Kidney (tissue), 13 donors: ENCODE measurements at regions not wholly inside any gene's neighbourhood (a gene's known extent, or its start where the extent isn't known, plus 50 kb on each side); places are given as distances from the start of the nearest gene placed in this dataset.

Experiments used
- DNase-seq, 5 donors: peaks; one replicate each; pipeline ENCODE4 v3.0.0-alpha.2; 2013 to 2020
- FAIRE-seq: peaks from 2 replicates; lab custom pipeline; 2012; peaks lifted over from hg19 to GRCh38; lab: Jason Lieb, UNC
- H3K27ac ChIP-seq, 2 donors: one replicate each; pipeline ENCODE4 v1.7.0; 2013; ENCODE audit warnings: low read depth in 2 of 2, low read length in 2 of 2, inconsistent platforms in 1 of 2
- H3K27me3 ChIP-seq: one replicate; pipeline ENCODE4 v1.7.1; 2013; ENCODE audit warnings: low read length, inconsistent platforms; ENCODE audit not compliant: control insufficient read depth, insufficient read depth
- H3K36me3 ChIP-seq, 3 donors: one replicate each; pipeline versions ENCODE4 v1.7.0 to v1.7.1; 2013; ENCODE audit warnings: low read length in 3 of 3, control low read depth in 1 of 3, inconsistent platforms in 1 of 3; ENCODE audit not compliant: insufficient read depth in 3 of 3, control insufficient read depth in 2 of 3
- H3K4me1 ChIP-seq, 3 donors: one replicate each; pipeline versions ENCODE4 v1.7.0 to v1.7.1; 2013; ENCODE audit warnings: low read length in 3 of 3, inconsistent platforms in 1 of 3, low read depth in 1 of 3; ENCODE audit not compliant: control insufficient read depth in 2 of 3, insufficient read depth in 2 of 3
- H3K4me3 ChIP-seq, 3 donors: one replicate each; pipeline versions ENCODE4 v1.7.0 to v1.8.1; 2013; ENCODE audit warnings: low read length in 3 of 3, control low read depth in 1 of 3, inconsistent platforms in 1 of 3
- H3K9ac ChIP-seq, 3 donors: one replicate each; pipeline versions ENCODE4 v1.7.0 to v1.7.1; 2013; ENCODE audit warnings: low read length in 3 of 3, control low read depth in 1 of 3, inconsistent platforms in 1 of 3
- H3K9me3 ChIP-seq, 3 donors: one replicate each; pipeline versions ENCODE4 v1.7.0 to v1.7.1; 2013; ENCODE audit warnings: low read length in 3 of 3, control low read depth in 1 of 3, inconsistent platforms in 1 of 3; ENCODE audit not compliant: control insufficient read depth in 2 of 3, insufficient read depth in 1 of 3
- CTCF ChIP-seq: IDR thresholded peaks from 3 replicates; pipeline ENCODE4 v1.5.1; 2012; ENCODE audit warnings: mild to moderate bottlenecking, moderate library complexity, borderline replicate concordance; ENCODE audit not compliant: insufficient read depth; ENCODE audit errors: extremely low read depth
- intact Hi-C: fragments of 100-400 bp; cut with DNase I; formaldehyde crosslinking; loops from one replicate; pipeline ENCODE4 v1.11.1; 2022
- donor health status: control.
- donor health status: control.
- donor health status: control.
- donor health status: control.
- donor health status: control.
- donor health status: DM: yes; HTN: yes; CAD: no.
- donor health status: Normal renal cell carcinoma (clear cell type).

DNA sequence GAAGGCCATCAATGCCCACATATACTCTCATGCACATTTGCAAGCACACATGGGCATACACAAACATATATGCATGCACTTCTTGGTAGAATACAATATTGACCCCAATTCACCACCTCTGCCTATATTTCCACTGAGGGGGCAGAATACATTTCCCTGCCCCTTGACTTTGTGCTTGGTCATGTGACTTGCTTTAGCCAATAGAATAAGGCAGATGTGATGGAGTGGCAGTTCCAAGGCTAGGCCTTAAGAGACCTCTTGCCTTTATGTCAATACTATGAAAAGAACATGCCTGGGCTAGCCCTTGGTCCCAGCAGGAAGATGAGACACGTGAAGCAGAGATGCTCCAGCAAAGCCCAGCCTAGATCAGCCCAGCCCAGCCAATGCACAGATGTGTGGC is 66.0 kb upstream of the GRIK3 start:
- H3K4me1 ChIP-seq: no peaks in the 10 kb centered on the region
- no peak for DNase-seq
- no peak for FAIRE-seq
- H3K9me3 ChIP-seq: no peaks in the 10 kb centered on the region
- intact Hi-C loops: no loop called here
- H3K4me3 ChIP-seq: no peak overlapping the region
- H3K27ac ChIP-seq: no peak overlapping the region
- no peaks in the 10 kb centered on the region for H3K27me3 ChIP-seq
- no peaks in the 10 kb centered on the region for H3K36me3 ChIP-seq
- no peak overlapping the region for H3K9ac ChIP-seq
- TF ChIP-seq CTCF: no peak

DNA sequence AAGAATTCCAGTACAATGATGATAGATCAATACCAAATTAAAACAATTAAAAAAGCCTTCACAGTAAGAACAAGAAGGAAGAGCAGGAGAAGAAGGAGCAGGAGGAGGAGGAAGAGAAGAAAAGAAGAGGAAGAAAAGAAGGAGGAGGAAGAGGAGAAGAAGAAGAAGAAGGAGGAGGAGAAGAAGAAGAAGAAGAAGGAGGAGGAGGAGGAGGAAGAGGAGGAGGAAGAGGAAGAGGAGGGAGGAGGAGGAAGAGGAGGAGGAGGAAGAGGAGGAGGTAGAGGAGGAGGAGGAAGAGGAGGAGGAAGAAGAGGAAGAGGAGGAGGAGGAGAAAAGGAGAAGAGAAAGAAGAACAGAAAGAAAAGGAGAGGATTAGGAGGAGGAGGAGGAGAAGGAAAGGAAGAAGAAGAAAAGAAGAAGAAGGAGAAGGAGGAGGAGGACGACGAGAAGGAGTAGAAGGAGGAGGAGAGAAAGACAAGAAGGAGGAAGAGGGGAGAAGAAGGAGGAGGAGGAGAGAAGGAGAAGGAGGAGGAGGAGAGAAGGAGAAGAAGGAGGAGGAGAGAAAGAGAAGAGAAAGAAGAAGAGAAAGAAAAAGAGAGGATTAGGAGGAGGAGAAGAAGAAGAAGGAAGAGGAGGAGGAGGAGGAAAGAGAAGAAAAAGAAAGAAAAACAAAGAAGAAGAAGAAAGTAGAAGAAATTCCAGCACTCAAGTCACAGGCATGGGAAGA is 68.5 kb upstream of the GRIK3 start:
- TF ChIP-seq CTCF: no peak
- Histone ChIP-seq H3K9me3 (no peaks in the 10 kb centered on the region), H3K9ac (no peak overlapping the region), H3K4me3 (no peak overlapping the region), H3K27me3 (no peaks in the 10 kb centered on the region), H3K4me1 (no peaks in the 10 kb centered on the region), H3K27ac (no peak overlapping the region), H3K36me3 (no peaks in the 10 kb centered on the region)
- no peak for FAIRE-seq
- DNase-seq: no peak
- intact Hi-C loops: no loop called here

GRCh38 chr1:37105911-37106310 is 71.6 kb upstream of the GRIK3 start:
- DNase-seq (no peak), FAIRE-seq (no peak)
- no peaks in the 10 kb centered on the region for H3K27me3 ChIP-seq
- H3K9me3 ChIP-seq: no peaks in the 10 kb centered on the region
- H3K36me3 ChIP-seq: no peaks in the 10 kb centered on the region
- TF ChIP-seq CTCF: no peak
- H3K4me3 ChIP-seq: no peak overlapping the region
- no peaks in the 10 kb centered on the region for H3K4me1 ChIP-seq
- no peak overlapping the region for H3K9ac ChIP-seq
- no peak overlapping the region for H3K27ac ChIP-seq
- intact Hi-C loops: no loop called here
